ENCODE measurements at regions not wholly inside any gene's neighbourhood (a gene's known extent, or its start where the extent isn't known, plus 50 kb on each side); places are given as distances from the start of the nearest gene placed in this dataset.
"Not testable (repeated sequence)": the region's sequence is repeated elsewhere in the genome, so short reads cannot be mapped to it uniquely, and the experiment has no call there.

DNA sequence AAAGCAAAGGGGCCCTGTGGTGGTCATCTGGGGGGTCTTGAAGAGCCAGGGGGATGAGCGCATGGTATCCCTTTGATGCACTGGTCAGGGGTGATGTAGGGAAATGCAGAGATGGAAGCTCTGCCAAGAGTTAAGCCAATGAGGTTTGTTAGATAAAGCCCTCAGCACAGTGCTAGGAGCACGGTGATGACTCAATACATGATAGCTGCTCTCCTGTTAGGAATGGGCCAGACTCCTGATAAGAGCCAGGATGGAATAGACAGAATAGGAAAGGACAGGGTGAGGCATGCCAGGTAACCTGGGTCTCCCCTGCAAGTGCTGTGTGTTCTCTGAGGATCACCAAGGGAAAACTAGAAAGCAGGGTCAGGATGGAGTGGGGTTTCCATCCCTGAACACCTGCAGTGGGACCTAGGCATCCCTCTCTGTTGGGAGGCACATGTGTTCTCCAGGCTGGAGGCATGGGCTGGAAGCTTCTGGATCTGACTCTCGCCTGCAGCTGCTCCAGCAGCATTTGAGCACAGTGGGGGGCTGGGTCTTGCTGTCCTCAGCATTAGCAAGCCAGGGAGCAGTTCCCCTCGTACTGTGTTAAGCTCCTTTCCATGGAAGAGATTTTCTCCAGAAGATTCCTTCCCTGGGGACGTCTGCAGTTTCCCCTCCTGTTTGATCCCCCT is 71.8 kb upstream of the TIAM2 start:
- no peak for DNase-seq (ENCODE audit: low spot score)

DNA sequence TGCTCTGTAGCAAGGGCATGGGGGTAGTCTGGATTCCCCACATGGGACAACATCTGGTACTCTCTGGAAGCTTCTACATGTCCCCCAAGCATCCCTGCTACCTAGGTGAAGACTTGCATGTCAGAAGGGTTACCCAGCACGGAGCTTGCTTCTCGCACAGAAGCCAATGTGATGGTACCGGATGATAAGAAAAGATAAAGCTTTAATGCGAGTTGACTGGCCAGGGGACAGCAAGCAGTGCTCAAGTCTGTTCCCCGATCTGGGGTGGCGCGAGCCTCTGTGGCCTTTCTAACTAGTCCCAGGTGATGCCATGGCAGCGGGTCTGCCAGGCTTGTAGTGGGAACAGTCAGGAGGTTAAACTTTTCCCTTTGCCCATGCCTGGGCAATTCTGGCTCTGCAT is 70.0 kb upstream of the TIAM2 start:
- no peak for DNase-seq (ENCODE audit: low spot score)

DNA sequence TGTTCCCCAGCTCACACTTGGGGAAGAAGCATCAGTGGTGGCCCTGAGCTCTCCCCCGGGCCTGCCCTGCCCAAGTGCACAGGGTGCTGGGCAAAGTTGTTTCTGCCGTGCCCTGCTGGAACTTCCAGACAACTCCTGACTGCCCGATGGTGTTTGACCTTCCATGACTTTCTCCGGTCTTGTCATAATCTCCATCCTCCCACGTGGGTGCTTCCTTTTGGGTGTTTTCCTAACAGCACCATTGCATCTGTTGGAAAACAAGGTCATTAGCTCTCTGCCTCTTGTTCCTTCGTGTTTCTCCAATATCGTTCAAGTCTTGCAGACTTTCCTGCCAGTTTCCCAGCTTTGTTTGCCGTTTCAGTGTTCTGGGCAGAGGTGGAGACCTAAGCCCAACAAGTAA is 68.7 kb upstream of the TIAM2 start:
- no peak for DNase-seq (ENCODE audit: low spot score)

DNA sequence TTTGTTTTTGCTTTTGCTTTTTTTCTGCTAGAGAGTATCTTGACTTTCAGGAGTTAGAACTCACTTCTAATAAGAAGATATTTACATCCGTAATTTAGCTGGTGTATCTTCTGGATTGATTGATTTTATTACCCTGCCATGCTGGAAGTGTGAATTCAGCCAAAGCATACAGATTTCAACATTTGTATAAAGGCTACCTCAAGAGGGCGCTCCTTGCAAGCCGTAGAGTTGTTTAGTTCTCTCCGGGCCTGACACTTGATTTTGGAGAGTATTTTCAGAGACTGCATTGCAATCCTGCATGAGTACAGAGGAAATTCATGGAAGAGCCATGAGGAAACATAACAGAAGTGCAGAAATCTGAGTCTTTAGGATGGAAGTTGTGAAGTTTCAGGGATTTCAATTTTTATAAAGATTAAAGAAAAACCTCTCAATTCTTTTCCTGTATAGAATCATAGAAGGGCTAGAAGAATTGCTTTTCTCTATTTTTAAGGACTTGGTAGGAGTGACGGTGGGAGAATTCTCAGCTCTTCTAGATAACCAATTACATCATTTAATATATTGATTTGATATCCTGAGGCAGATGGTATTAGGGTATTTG is 66.7 kb upstream of the TIAM2 start:
- peak; percentile 78 for DNase-seq (ENCODE audit: low spot score)

DNA sequence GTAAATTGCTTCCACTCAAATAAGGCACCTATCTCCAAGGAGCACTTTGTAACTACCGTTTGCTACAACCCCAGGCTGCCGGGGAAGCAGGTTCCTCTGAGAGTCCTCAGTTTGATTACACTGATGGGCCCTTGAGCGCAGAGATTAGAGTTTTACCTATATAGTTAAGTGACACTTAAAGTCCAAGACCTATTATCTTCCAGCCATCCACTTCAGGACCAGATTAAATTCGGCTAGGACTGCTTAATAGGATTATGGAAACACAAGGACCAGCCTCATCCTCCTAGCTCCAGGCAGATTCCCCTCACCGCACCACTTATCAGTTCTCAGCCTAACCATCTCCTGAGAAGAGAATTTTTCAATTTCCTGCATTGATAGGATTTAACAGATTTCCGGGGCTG is 64.7 kb upstream of the TIAM2 start:
- DNase-seq (ENCODE audit: low spot score): no peak

DNA sequence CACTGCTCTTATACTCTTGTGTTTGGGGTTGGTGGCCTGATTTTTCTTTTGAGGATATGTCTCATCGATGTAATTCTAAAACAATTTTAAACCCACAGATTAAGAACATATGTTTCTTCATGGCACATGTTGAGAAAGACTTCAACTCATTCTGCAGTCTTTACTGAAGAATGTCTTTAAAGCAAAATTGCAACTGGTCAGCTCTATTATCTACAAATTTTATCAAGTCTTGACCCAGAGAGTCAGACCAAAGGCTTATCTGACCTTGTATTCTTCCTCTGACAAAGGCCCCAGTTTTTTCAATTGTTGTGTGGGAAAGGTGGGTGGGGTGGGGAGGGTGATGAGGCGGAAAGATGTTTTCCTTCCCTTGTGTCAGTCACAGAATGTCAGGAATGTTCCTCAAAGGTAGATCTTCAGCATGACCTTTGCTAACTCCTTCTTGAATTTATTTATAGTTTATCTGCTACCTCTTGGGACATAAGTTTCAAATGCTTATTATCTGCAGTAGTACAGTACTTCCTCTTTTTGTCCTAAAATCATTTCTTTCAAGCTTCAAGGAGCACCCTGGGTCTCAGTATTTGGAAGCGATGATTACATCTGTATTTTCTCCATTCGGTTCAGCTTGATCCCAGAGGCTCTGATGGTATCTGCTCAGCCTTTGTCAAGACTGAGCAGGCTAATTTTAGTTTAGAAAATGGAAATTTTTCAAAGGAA is 63.2 kb upstream of the TIAM2 start:
- DNase-seq (ENCODE audit: low spot score): peak; percentile 60

DNA sequence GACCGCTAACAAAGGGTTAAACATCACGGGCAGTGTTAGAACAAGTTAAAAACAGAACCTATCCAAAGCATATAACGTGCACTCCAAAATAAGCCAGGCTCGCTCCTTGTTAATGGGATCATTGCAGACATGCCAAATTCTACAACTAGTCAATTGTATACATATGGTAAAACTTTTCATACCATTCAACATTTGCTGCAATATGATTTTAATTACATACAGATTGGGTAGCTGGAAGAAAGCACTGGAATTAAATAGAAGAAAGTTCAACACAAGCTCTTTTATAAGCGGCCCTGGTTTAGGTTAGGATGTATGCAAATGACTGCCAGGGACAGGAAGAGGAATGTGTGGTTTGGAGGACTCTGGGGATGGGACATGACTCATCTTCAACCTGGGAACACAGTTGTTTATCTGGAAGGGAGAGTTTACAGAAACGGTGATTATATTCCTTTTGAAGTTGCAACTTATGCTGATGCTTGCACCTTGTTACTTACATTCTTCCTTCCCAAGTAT is 62.5 kb upstream of the TIAM2 start:
- peak; percentile 80 for DNase-seq (ENCODE audit: low spot score)

DNA sequence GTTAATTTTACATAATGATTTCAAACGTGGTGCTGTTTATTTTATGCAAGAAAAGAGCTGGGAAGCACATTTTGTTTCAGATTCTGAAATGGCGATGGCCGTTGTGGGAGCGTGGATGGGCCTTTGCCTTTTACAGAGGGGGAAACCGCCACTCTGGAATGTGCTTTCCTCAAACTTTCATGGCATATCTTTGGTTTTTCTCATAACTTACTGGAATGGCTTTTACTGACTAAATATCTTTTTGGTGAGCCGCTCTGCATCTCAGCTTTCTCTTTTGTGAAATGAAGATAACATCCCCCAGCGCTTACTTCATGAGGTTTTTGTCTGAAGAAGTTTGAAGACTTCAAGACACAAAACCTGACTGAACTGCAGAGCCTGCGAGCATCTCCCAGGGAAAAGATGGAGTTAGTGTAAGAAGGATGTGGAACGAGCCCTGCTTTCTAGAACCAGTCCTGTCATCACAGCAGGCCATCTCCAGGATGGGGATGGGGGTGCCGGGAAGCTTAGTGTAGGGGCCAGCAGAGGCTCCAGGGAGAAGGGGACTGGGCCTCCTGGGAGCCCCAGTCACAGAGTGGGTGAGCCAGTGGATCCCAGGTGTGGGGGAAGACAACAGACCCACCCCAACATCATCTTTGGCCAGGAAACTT is 61.8 kb upstream of the TIAM2 start:
- DNase-seq (ENCODE audit: low spot score): no peak

DNA sequence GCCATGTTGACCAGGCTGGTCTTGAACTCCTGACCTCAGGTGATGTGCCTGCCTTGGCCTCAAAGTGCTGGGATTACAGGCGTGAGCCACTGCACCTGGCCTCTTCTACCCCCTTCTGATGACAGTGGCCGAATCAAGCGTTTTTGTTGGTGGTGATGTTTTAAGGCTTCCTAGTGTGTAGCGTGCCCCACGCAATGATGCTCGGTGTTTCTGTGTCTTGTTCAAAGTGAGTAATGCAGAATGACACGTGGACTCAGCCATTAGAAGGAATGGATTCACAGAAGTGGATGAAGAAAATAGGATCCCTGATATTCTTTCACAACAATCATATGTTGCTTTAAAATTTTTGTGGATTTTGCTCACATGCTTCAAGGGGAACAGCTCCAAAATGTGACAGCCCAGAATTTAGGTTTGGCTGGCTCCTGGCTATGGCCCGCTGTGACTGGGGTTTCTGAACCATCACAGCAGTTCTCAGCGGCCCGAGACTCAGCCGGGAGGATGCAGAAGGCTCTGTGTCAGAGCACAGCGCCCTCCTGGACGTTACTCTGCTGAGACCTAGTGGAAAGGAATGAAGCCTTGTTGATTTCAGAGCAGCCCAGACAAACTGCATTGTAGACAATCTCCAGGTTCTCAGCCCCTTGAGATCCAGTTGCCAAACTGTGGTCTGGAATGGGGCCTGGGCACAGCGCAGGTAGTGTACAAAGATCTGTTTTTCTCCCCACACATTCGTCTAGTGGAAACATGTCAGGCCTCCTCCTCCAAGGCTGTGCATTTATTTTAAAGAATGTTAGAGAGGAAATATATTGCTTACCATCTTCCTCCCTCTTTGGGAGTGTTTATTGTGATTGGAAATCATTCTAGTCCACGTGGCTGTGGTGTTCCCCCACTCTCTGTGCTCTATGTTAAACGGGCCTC is 57.6 kb upstream of the TIAM2 start:
- no peak for DNase-seq (ENCODE audit: low spot score)

DNA sequence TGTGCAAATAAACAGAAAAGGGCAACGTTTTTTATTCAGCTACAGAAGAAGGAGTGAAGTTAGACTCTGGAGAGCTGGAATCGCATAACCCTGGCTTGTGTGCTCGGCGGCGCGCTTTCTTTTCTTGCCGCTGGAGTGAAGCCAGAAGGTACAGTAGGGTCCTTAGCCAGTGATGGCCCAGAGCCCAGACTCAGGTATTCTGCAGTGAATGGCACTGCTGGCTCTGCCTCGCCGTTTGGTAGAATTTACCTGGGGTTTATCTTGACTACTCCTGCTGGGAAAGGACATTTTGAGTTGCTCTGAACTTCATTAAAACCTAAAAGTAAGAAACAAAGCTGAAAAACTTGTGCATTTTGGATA is 56.9 kb upstream of the TIAM2 start:
- DNase-seq (ENCODE audit: low spot score): no peak

DNA sequence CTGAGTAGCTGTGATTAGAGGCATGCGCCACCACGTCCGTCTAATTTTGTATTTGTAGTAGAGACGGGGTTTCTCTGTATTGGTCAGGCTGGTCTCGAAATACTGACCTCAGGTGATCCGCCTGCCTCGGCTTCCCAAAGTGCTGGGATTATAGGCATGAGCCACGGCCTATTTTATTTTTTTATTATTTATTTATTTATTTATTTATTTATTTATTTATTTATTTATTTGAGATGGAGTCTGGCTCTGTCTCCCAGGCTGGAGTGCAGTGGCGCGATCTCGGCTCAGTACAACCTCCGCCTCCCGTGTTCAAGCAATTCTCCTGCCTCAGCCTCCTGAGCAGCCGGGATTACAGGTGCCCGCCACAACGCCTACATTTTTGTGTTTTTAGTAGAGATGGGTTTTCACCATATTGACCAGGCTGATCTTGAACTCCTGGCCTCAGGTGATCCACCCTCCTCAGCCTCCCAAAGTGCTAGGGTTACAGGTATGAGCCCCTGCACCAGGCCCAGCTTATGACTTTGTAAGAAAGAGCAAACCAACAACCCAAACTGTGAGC is 56.3 kb upstream of the TIAM2 start:
- DNase-seq (ENCODE audit: low spot score): not testable (repeated sequence)

DNA sequence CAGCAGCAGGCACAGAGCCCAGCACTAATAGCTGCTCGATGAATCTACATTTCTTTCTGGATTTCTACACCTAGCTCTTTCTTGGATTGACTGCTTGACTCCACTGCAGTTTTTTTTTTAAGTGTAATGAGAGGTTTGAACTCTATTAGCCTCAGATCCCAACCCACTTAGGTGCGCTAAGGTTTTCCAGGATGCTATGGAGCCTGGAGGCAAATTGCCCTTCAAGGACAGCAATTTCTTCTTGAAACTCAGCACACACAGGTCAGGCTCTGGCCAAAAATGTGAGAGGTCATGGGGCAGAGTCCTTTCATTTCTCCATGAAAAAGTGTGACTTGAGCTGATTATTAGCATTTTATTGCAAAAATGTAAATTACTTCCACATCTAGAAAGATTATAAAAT is 52.3 kb upstream of the TIAM2 start:
- no peak for DNase-seq (ENCODE audit: low spot score)

DNA sequence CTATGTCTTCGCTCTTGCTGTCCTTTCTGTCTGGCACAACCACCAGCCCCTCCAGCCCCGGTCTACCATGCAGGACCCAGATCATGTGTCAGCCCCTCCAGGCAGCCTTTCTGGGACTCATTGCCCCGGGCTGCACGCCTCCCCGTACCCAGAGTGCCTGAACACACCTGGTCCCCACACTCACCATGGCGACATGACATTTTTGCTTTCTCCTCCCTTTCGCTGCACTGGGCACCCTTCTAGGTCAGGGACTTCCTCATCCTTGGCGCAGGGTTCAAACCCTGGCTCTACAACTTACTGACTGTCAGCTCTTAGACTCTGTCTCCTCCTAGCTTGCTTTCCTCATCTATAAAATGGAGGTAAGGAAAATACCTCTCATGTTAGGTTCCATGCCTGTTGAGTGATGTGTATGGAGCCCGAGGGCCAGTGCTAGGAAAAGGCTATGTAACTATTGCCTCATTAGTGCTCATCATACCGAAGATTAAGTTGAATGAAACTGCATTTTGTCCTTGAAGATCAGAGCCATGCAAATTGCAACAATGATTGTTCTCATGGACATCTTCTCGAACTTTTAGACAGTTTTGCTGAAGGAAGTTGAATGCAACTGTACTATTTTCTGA is 49.7 kb upstream of the TIAM2 start:
- no peak for DNase-seq (ENCODE audit: low spot score)
